GM19395 (cell line): ENCODE measurements at regions not wholly inside any gene's neighbourhood (a gene's known extent, or its start where the extent isn't known, plus 50 kb on each side); places are given as distances from the start of the nearest gene placed in this dataset.
"Not testable (repeated sequence)": the region's sequence is repeated elsewhere in the genome, so short reads cannot be mapped to it uniquely, and the experiment has no call there.

Source experiments
- ATAC-seq: cut with Tn5 transposase; IDR thresholded peaks from one replicate; pipeline ENCODE4 v1.9.1; 2021; ENCODE audit warnings: mild to moderate bottlenecking, moderate library complexity; ENCODE audit not compliant: unreplicated experiment

DNA sequence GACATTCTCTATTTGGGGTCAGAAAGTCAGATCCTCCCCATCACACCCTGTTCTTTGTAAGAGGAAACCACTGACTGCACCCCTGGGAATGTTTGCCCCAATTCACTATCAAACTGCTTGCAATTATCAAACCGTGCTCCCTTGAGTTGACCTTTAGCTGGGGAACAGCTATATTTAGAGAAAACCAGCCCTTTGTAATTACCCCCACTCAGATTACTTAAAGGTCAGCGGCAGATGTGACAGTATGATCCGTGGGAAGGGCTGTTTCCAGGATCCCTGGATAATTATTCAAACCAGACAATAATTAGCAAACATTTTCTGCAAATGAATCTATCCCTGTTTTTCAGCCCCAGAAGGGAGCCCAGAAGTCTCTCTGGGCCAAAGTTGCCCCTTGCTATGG lies 242.7 kb downstream of the RRAGC start:
- ATAC-seq: no peak

DNA sequence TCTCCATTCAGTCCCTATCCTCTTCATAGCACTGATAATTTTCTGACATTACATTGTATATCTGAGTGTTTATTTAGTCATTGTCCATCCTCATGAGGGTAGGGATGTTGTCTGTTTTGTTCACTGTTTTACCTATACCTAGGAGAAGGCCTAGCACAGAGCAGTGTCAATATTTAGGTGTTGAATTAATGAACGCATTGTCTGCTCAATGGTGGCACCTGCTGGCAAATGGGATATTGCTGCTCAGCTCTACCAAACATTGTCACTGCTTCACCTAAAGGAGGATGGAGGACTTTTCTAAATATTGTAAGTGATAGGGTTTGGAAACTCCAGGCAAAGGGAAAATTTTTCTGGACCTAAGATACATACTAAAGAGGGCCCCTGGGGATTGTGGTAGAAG lies 243.9 kb downstream of the RRAGC start:
- no peak for ATAC-seq

DNA sequence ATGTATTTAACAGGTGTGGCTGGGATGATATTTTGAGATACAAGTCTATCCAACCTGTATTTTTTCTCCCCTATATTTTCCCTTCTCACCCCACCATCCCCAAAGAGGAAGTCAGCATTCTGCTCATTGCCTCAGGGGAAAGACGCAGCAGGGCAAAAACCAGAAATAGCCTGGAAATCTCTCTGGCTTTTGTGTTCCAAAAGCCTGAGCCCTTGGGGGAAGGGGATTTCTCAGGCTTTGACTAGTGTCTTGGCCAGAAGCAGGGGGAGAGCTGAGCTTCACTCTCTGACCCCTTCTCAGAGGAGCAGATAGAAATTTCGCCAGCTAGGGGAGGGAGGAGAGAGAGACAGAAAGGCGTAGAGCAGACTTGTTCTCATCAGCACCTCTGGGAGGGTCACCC lies 244.7 kb downstream of the RRAGC start:
- ATAC-seq: no peak

DNA sequence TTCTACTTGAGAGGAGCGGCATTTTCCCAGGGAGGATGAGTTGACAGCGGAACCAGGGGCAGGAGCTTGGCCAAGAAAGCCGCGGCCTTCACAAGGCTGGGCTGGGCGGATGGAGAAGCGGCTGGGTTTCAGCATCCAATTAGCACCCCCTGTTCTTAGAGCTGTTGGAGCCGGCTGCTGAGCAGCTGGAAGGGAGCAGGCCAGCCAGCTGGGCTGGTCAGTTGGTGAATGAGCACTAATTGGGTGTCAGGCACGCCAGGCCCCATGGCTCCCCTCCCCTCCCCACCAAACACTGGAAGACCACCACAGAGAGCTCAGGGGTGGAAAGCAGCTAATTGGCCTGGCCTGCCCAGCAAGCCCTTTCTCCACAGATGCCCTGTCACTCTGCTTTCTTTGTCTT lies 245.6 kb downstream of the RRAGC start:
- no peak for ATAC-seq

DNA sequence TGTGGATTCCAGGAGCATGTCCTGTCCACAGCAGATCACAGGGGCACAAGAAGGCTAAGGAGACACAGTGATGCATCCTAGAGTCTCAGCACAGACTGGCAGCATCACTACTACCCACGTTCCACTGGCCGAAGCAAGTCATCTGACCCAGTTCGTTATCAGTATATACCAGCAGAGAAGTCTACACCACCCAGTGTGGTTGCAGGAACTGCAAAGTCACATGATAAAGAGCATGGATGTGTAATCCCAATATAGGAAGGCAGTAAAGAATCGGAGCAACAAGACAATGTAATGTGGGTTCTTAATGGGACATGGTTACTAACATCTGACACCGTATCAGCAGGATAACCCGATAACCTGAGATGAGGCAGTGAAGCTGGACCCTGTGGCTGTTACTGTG lies 246.6 kb downstream of the RRAGC start:
- no peak for ATAC-seq

DNA sequence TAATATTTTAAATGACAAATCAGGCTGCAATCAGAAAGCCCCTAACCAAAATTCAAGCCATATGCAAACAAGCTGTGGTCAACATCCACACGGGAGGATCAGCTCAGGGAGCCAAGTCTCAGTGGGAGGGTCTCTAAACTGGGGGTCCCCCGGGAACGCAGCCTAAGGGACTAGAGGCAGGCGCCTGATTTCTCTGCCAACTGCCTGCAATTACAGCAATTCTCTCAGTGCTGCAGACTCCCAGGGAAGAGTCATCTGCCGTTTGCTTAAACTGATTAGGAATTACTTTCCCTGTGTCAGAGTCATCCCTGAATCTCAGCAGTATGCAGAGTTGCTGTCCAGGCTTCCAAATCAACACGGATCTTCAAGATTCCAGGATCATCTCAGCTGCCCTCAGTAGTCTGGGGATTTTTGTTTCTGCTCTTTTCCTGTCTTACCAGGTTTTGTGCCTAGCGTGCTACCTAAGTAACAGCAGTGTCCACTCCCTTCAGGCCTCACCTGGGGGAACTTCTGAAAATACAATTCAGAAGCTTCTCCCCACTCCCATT lies 247.8 kb downstream of the RRAGC start:
- no peak for ATAC-seq

DNA sequence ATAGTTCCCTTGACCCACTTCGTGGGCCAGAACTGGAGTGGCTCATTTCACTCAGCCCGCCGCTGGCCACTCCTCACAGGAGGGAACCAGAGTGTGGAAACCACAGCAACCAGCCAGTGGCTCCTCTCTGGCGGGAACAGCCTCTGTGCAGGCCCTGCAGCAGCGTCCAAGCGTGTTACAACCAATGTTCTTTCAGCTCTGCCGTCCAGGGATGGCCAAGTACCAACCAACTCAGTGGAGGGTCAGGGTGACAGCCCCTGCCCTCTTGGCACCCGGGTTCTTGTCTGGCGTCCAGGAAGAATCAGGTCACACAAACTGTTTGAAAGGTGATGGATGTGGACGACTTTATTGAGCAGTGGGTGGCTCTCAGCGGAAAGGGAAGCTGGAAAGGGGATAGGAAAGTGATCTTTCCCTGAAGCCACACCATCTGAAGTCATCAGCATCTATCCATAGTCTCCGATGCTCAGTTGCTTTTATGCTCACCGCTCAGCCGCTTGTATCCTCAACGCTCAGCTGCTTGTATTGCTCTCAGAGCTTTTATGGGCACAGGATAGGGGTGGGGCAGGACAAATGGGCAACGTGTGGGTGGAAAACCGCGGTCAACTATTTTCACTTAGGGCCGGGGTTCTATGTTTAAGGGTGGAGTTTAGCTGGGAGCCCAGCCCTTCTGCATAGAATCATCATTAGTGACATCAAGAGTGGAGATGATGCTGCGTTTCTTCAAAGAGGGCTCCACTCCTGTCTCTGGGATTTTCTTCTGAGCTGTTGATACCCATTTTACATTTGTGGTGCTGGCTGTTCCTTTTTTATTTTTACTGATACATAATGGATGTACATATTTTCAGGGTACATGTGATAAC lies 250.2 kb downstream of the RRAGC start:
- no peak for ATAC-seq

DNA sequence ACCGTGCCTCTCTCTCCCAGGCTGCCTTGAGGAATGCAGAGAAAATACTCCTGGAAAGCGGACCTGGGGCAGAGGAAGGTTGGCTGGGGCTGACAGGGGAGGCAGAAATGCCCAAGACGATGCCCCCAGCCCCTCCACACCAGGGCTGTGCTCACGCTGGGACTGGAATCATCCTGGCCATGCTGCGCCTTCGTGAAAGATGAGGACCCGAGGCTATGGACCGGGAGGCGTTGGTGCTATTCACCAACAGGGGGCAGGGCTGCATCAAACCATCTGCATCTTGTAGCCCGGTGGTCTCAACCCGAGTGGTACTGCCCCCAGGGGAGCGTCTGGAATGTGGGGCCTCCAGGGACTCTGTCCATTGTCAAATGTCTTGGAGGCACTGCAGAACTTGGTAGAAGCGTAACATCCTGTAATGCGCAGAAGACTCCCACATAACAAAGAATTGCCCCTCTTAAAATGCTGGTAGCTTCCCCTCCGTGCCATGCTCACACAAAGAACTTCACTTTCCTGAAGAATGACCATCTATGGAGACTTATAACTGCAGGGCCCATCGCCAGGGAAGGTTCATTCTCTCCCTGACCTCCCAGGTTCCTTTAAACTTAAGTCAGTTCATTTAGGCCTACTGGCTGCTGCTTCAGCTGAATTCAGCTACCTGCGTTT lies 251.2 kb downstream of the RRAGC start:
- ATAC-seq: no peak

DNA sequence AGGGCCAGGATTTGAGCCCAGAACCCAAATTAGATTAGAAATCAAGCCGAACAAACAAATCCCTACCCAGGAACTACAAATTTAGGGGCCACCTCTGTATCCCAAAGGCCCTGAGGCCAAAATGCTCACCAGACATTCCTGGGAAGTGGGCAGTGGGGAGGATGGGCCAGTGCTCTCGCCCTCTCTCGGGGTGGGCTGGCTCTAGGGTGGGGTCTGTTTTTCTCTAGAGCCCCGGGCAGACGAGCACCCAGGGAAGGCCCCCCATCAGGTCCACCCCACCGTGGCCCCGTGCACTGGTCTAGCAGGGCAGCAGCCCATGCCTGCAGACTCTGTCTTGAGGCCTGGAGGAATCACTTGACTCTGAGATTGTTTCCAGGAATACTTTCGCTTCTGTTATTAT lies 252.0 kb downstream of the RRAGC start:
- ATAC-seq: no peak

DNA sequence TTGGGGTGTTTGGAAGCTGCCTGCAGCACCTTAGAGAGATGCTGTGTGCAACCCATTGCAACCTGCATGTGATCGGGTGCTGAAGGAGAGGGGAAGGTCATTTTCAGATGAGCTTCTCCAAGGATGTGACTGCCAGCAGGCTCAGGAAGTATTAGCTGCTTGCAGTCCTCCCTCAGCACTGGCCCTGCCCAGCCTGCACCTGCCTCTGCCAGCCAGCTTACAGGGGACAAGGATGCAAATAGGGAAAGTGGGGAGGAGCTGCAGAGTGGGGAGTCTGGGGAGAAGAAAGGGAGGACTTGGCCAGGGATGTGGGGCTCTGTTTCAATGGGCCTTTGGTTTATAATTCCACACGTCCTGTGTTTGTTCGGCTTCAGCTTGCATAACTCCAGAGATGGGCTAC lies 254.5 kb downstream of the RRAGC start:
- ATAC-seq: no peak

DNA sequence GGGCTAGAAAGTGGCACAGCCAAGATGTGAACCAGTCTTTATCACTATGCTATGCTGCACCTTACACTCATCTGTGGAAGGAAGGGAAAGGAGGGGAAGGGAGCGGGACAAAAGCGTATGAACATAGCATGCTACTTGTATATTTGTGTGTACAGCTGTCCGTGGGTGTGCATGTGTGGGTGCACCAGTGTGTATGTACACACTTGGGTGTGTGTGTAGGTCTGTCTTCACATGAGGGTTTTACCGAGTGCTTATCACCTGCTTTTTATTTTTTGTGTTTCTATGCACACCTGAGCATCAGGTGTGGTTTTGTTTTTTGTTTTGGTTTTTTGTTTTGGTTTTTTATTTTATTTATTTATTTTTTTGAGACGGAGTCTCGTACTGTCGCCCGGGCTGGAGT lies 255.7 kb downstream of the RRAGC start:
- ATAC-seq: no peak

DNA sequence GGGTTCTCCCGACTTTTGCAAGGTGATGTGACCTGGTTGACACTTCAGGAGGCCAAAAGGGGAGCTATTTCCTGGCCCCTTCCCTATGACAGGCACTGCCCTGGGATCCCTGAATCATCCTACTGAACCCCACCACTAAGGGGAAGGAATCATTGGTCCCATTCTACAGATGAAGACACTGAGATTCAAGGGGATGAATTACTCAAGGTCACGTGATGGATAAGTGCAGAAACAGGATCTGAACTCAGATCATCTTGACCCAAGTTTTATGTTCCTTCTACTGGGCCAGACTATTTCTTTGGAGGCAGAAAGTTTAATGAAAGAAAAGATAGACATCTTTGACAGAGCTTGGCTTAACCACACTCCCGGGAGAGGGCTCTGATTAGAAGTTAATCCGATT lies 258.7 kb downstream of the RRAGC start:
- ATAC-seq: no peak

DNA sequence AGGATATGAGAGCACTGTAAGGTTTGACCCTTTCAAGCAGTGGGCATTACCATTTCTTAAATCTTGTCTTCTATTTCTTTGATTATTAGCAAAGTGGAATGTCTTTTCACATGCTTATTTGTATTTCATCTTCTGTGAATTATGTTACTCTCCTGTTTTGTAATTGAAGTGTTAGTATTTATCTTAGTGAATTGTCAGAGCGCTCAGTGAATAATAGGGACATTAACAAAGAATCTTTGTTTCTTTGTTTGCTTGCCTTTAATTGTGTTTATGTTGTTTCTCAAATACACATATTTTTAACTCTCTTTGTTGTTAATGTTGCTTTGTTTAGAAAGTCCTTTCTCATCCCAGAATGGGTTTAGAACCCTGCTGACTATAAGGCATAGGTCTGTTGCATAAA lies 259.3 kb downstream of the RRAGC start:
- ATAC-seq: no peak

DNA sequence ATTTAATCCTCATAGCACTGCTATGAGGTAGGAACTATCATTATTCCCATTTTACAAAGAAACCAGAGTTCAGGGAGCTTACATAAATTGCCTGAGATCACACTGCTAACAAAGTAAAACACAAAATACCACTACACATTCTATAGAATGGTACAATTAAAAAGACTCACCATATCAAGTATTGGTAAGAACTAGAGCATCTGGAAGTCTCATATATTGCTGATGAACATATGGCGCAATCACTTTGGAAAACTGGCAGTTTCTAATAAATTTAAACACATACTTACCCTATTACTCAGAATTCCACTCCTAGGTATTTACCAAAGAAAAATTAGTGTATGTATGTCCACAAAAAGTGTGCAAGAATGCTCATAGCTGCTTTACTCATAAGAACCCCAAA lies 261.5 kb downstream of the RRAGC start:
- ATAC-seq: no peak

DNA sequence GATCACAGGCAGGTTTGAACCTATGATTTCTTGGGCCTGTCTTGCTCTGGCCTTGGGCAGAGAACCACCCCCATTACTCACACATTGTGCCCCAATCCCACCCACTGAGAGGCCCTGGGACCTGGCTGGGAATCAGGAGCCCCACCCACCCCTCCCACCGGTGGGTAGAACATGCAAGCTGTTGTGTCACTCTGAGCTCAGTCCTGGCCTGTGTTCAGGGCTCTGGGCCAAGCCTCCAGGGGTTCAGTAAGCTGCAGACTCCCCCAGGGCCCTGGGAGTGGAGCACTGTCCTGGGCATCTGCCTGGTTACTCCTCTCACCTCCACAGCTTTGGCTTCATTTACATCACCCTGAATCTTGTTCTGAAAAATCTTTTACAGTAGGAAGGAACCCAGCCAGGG lies 270.5 kb downstream of the RRAGC start:
- ATAC-seq: no peak

DNA sequence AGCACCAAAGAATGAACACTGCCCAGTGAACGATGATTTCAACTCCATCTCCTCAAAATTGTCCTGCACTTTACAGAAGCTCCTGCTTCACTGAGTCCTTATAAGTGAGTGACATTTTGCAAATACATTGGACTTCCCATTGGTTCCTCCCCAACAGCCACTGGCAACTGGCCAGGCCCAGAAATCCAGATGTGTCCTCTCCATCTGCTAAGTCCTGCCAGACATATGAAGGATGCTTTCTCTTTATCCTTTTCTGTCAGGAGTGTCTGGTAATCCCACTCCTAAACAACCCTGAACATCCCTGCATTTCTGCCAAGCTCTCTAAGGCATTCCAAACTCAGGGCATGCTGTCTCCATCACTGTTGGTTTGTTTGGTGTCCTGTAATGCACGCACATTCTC lies 271.8 kb downstream of the RRAGC start:
- ATAC-seq: no peak

DNA sequence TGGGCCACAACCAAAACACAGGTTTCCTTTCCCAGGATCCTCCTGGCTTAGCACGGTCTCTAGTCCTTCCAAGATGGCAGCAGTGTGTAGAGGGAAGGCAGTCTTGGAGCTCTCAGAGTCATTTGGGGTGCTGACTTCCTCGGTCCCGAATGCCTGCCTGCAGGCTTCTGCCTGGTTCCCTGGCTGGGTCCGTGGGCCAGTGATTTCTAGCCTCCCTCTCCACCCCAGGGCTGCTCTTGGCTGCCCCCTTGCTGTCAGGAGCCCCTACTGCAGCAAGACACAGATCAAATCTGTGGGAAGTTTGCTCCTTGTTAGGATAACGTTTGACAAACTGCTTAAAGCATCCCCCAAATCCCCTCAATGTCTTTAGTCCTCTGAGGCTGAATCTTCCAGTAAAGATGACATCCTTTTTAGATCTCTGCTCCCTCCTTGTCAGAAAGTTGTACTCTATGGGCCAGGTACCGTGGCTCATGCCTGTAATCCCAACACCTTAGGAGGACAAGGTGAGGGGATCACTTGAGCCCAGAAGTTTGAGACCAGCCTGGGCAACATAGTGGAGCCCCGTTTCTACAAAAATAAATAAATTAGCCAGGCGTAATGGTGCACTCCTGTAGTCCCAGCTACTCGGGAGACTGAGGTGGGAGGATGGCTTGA lies 272.5 kb downstream of the RRAGC start:
- no peak for ATAC-seq

DNA sequence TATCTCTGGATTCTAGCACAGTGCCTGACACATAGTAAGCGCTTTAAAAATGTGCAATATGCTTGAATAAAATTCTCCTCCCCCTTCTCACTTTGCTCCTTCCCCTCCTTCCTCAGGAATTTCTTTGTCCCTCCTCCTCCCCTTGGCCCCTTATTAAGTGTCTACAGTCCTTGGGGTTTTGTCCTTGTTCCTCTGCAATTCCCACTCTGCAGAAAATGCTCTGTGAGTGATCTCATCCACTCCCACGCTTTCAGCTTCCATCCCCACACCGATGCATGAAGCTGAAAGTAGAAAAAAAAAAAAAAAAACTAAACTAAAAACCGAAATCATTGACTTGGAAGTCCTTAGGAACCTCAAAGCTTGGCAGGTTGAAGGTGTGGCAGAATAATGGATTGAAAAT lies 273.6 kb downstream of the RRAGC start:
- ATAC-seq: no peak

DNA sequence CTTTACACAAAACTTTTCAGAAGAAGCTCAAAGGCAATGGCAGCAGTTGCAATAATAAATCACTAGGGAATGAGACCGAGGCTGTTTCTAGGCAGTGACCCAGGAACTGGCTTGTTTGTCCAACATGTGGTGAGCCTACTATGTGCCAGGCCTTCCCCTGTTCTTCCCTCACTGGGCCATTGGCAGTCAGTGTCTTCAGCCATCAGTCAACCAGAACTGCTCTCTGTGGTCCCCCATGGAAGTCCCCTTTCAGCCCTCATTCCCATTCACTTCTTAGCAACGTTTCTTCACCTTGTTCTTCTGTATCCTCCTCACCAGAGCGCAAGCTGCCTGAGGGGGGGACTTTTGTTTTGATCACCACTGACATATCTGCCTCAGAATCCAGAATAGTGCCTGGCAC lies 274.1 kb downstream of the RRAGC start:
- ATAC-seq: no peak

DNA sequence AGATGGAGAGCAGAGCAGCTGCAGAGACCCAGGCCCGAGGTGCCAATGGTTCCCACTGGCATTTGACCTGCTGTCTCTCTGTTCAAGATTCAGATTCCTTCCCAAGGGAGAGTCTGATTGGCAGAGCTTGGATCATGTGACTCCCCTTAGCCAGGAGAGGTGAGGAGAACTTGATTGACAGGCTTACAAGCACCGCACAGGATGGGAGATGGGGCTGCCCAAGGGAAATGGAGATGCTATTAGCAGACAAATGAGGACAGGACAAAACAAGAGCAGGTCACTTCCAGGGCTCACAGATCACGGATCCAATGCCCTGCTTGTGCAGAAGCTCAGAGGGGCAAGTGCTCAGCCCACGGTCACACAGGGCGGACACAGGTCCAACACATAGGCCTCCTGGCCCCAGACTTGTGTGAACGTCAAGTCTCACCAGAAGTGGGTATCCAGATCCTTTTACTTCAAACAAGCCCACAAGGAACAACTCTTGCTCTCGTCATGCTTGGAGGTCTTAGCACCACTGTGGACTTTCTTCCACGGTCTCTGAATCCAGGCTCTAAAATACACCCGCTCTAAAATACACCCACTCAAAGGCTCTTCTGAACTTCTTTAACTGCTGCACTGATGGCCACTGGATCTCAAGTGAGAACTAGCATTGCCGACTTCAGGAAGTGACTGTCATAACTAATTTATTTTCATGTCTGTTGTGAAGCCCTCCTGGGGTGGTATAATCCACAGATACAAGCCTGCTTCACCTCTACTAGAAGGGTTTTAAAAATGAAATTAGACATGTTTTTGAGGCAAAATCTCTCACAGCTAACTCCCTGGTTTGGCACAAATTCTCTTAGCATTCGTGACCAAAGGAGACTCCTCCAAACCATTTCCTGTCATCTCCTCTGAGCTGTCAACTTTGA lies 274.9 kb downstream of the RRAGC start:
- ATAC-seq: no peak

DNA sequence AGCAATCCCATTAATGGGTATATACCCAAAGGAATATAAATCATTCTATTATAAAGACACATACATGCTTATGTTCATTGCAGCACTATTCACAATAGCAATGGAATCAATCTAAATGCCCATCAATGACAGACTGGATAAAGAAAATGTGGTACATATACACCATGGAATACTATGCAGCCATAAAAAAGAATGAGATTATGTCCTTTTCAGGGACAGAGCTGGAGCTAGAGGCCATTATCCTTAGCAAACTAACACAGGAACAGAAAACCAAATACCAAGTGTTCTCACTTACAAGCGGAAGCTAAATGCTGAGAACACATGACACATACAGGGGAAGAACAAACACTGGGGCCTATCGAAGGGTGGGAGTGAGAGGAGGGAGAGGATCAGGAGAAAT lies 276.3 kb downstream of the RRAGC start:
- ATAC-seq: not testable (repeated sequence)
